ENCODE measurements at regions not wholly inside any gene's neighbourhood (a gene's known extent, or its start where the extent isn't known, plus 50 kb on each side); places are given as distances from the start of the nearest gene placed in this dataset.

DNA sequence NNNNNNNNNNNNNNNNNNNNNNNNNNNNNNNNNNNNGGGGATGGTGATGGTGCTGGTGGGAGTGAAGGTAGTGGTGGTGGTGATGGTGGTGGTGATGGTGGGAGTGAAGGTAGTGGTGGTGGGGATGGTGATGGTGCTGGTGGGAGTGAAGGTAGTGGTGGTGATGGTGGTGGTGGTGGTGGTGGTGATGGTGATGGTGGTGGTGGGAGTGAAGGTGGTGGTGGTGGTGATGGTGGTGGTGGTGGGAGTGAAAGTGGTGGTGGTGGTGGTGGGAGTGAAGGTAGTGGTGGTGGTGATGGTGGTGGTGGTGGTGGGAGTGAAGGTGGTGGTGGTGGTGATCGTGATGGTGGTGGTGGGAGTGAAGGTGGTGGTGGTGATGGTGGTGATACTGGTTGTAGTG is 93.6 kb downstream of the CRYAA start:
- TF ChIP-seq, protein P1, sequence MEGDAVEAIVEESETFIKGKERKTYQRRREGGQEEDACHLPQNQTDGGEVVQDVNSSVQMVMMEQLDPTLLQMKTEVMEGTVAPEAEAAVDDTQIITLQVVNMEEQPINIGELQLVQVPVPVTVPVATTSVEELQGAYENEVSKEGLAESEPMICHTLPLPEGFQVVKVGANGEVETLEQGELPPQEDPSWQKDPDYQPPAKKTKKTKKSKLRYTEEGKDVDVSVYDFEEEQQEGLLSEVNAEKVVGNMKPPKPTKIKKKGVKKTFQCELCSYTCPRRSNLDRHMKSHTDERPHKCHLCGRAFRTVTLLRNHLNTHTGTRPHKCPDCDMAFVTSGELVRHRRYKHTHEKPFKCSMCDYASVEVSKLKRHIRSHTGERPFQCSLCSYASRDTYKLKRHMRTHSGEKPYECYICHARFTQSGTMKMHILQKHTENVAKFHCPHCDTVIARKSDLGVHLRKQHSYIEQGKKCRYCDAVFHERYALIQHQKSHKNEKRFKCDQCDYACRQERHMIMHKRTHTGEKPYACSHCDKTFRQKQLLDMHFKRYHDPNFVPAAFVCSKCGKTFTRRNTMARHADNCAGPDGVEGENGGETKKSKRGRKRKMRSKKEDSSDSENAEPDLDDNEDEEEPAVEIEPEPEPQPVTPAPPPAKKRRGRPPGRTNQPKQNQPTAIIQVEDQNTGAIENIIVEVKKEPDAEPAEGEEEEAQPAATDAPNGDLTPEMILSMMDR (IDR thresholded peaks at IDR 0.05 in 4 of 5, conservative IDR thresholded peaks at IDR 0.05 in 1 of 5), result no peak
- no peak for TF ChIP-seq POLR2A (IDR thresholded peaks at IDR 0.05)

All from gastrocnemius medialis (tissue), 4 donors.